Hepatocyte (in vitro differentiated cells): ENCODE measurements at regions not wholly inside any gene's neighbourhood (a gene's known extent, or its start where the extent isn't known, plus 50 kb on each side); places are given as distances from the start of the nearest gene placed in this dataset.

ENCODE experiments used
- CTCF ChIP-seq: fragments of 200-600 bp; sonication (generic); IDR thresholded peaks from 2 replicates; pipeline ENCODE4 v1.5.1; 2016; ENCODE audit warnings: antibody characterized with exemption, mild to moderate bottlenecking; ENCODE audit not compliant: poor library complexity
- EZH2 ChIP-seq: fragments of 200-600 bp; sonication (generic); IDR thresholded peaks from 2 replicates; pipeline ENCODE4 v1.6.1; 2016; ENCODE audit warnings: antibody characterized with exemption, mild to moderate bottlenecking, borderline replicate concordance
- EZH2phosphoT487 ChIP-seq: fragments of 200-600 bp; sonication (generic); IDR thresholded peaks from one replicate; pipeline ENCODE4 v1.6.1; 2018; ENCODE audit warnings: antibody characterized with exemption, mild to moderate bottlenecking, low read depth, moderate library complexity; ENCODE audit not compliant: unreplicated experiment, severe bottlenecking

GRCh38 chr3:29088579-29088978 is 192.3 kb upstream of the RBMS3 start:
- TF ChIP-seq CTCF (no peak), EZH2 (no peak), EZH2phosphoT487 (no peak)
